GM06990 (cell line): ENCODE measurements at regions not wholly inside any gene's neighbourhood (a gene's known extent, or its start where the extent isn't known, plus 50 kb on each side); places are given as distances from the start of the nearest gene placed in this dataset.

Source experiments
- DNase-seq: peaks from one replicate; pipeline ENCODE4 v3.0.0-alpha.2; 2011; ENCODE audit not compliant: insufficient read length; ENCODE audit errors: extremely low read depth
- H3K27me3 ChIP-seq: replicated peaks from 2 replicates; pipeline ENCODE4 v1.6.0; 2011; ENCODE audit warnings: low read length; ENCODE audit not compliant: control insufficient read depth, insufficient read depth
- H3K36me3 ChIP-seq: 2 replicates; pipeline ENCODE4 v1.5.1; 2011; ENCODE audit warnings: low read length; ENCODE audit not compliant: control insufficient read depth, insufficient read depth
- H3K4me3 ChIP-seq: replicated peaks from 2 replicates; pipeline ENCODE4 v1.5.1; 2011; ENCODE audit warnings: low read depth, mild to moderate bottlenecking, control low read depth, low read length
- TF ChIP-seq, protein P1 (sequence below): IDR thresholded peaks from 2 replicates; pipeline ENCODE4 v1.5.1; 2011; ENCODE audit warnings: low read length, control low read depth, mild to moderate bottlenecking, inconsistent platforms; ENCODE audit not compliant: insufficient read depth, poor library complexity, severe bottlenecking

DNA sequence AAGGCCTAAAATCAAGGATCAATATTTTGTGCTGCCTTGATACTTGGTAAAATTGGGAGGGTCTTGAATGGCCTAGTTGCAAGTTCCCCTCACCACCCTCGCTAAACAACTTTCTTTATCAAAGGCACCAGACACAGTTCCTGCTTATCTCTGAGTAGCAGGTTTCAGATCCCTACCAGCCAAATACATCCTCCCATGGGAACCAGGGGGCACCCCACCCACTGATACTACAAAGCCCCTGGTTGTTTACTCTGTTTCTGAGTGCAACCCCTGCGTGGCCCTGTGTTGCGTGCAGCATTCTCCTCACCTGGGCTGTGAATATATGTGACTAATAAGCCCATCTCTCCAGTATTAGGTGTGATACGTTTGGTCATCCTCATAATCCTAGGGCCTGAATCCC, 314.9 kb downstream of the DRD1 start:
- TF ChIP-seq, protein P1, sequence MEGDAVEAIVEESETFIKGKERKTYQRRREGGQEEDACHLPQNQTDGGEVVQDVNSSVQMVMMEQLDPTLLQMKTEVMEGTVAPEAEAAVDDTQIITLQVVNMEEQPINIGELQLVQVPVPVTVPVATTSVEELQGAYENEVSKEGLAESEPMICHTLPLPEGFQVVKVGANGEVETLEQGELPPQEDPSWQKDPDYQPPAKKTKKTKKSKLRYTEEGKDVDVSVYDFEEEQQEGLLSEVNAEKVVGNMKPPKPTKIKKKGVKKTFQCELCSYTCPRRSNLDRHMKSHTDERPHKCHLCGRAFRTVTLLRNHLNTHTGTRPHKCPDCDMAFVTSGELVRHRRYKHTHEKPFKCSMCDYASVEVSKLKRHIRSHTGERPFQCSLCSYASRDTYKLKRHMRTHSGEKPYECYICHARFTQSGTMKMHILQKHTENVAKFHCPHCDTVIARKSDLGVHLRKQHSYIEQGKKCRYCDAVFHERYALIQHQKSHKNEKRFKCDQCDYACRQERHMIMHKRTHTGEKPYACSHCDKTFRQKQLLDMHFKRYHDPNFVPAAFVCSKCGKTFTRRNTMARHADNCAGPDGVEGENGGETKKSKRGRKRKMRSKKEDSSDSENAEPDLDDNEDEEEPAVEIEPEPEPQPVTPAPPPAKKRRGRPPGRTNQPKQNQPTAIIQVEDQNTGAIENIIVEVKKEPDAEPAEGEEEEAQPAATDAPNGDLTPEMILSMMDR: no peak
- no peak for DNase-seq
- H3K27me3 ChIP-seq: no peaks in the 10 kb centered on the region
- H3K36me3 ChIP-seq: no peaks in the 10 kb centered on the region
- no peak overlapping the region for H3K4me3 ChIP-seq

DNA sequence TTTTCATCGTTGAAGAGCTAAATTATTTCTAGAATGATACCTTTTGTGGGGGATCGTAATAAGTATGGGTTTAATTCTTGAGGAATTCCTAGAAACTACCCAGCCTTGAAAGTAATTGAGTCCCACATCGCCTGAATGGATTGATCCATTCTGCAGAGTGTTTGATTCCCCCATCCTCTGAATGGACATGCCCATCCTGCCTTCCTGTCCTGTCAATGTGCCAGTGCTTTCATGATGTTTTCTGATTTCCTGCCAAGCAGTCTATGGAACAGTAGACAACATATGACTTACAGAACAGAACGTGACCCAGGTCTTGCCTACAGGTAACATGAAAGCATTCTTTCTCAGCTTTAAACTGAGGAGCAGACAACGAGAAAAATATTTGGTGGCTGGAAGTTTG, 319.2 kb downstream of the DRD1 start:
- Histone ChIP-seq H3K36me3 (no peaks in the 10 kb centered on the region), H3K27me3 (no peaks in the 10 kb centered on the region), H3K4me3 (no peak overlapping the region)
- DNase-seq: no peak
- TF ChIP-seq, protein P1: no peak

DNA sequence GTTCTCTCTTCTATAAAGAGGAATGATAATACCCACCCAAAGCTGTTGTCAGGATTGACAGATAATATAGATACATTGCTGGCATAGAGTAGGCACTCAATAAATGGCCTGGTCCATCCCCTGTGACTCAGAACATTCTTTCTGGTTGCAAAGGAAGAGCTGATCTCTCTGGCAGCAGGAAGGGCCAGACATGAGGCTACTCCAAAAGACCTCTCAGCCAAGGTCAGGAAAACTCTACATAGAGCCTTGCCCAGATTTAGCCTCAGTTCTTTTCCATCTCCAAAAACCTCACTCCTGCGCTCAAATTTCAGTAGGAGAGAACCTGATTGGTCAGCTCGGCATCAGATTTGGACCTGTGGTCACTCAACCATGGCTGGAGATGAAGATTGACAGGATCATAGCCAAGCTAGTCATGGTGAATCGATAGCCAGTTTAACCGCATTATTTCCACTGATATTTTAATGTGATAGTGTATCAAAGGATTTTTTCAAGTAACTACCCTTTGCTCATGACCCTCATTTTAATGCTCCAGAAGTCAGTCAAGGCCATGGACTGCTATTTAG, 319.6 kb downstream of the DRD1 start:
- Histone ChIP-seq H3K4me3 (no peak overlapping the region), H3K36me3 (no peaks in the 10 kb centered on the region), H3K27me3 (no peaks in the 10 kb centered on the region)
- no peak for DNase-seq
- TF ChIP-seq, protein P1: no peak

DNA sequence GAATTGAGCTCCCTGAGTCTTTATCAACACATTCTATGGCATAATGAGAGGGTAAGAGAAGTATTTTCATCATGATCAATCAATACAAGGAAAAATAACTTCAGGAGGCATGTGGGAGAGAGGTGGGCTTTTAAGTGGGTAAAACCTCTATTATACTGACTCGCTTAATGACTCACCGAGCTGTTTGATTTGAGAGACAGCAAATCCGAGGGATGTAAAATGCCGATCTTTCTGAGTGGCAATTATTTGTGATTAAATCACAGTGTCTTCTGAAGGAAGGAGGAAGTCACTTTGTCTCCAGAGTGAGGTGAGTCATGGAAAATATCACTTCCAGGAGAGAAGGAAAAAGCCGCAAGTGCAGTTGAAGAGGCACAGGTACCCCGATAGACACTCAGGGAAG, 320.4 kb downstream of the DRD1 start:
- no peaks in the 10 kb centered on the region for H3K27me3 ChIP-seq
- H3K4me3 ChIP-seq: no peak overlapping the region
- H3K36me3 ChIP-seq: no peaks in the 10 kb centered on the region
- TF ChIP-seq, protein P1: no peak
- no peak for DNase-seq

DNA sequence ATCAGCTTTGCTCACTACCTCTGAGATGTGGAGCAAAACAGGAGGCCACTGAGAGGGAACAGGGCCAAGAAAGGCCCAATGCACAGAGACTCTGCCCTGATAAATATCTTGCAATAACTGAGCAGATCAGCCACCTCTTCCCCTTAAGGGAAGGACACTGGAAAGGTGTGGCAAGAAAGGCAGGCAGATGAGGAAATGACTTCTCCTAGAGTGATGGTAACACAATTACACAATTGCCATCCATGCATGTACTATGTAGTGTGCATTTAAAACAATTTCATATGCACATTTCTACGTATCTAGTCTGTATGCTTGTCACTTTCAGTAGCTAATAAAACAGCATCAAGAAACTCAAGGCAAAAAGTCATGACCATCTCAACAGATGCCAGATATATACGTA, 322.5 kb downstream of the DRD1 start:
- Histone ChIP-seq H3K27me3 (no peaks in the 10 kb centered on the region), H3K36me3 (no peaks in the 10 kb centered on the region), H3K4me3 (no peak overlapping the region)
- TF ChIP-seq, protein P1: no peak
- DNase-seq: no peak

DNA sequence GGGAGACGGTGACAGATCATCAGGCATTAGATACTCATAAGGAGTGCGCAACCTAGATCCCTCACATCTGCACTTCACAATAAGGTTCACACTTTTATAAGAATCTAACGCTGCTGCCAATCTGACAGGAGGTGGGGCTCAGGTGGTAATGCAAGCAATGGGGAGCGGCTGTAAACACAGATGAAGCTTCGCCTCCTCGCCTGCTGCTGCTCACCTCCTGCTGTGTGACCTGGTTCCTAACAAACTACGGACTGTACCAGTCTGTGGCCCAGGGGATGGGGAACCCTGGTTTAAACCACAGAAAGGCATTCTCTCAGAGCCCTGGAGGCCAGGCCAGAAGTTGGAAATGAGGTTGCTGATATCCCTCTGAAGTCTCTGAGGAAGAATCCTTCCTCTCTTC, 323.6 kb downstream of the DRD1 start:
- Histone ChIP-seq H3K36me3 (no peaks in the 10 kb centered on the region), H3K27me3 (no peaks in the 10 kb centered on the region), H3K4me3 (no peak overlapping the region)
- TF ChIP-seq, protein P1: no peak
- DNase-seq: no peak
